ENCODE measurements at regions not wholly inside any gene's neighbourhood (a gene's known extent, or its start where the extent isn't known, plus 50 kb on each side); places are given as distances from the start of the nearest gene placed in this dataset.

DNA sequence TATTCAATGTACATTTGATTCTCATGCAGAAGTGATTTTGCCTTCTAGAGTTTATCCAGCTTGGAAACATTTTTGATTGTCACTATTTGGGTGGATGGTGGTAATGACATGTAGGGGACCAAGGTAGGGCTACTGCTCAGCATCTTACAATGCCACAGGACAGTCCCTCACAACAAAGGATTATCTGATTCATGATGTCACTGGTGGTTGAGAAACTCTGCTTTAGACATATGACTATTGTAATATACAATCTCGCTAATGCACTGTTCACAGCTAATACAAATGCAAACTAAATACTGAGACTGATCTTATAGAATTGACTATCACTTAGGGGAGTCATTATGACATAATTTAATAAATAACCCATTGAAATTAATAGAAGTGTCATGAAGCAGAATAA, 60.4 kb upstream of the BTG1 start:
- H3K4me3 ChIP-seq (ENCODE audit: low read depth, low read length) = no peak overlapping the region
- no peak for DNase-seq (ENCODE audit: low read depth)

DNA sequence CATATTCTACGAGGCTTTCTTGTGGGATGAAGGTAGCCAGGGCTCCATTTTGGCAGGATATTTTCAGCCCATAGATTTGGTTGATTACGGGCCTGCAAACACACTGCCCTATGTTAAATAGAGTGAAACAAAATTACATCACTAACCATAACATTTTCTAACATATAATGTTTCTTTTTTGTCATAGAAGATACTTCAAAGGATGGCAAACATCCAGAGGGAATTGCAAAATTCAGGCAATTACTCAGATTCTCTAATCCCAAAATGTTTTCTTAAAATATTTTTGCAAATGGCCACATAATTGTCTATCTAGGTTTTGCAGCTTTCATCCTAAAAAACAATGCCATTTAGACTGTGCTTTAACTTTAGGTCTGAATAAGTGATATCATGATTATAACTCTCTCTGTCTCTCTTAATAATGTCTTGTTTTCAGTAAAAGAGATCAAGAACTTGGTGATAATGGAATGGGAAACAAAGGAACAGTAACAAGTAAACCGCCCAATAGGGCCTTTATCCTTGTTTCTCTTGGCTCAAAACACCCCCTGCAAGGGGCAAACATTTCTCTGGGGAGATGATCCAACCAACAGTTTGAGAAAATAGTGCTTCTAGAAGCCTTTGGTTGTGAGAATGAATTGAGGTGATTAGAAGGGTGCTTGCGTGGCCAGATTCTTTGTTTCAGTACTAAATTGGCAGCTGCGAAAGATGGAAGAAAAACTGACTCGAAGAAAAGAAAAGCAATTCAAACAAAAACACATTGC, 54.4 kb upstream of the BTG1 start:
- DNase-seq (ENCODE audit: low read depth) = peak; percentile 67
- H3K4me3 ChIP-seq (ENCODE audit: low read depth, low read length) = no peak overlapping the region

DNA sequence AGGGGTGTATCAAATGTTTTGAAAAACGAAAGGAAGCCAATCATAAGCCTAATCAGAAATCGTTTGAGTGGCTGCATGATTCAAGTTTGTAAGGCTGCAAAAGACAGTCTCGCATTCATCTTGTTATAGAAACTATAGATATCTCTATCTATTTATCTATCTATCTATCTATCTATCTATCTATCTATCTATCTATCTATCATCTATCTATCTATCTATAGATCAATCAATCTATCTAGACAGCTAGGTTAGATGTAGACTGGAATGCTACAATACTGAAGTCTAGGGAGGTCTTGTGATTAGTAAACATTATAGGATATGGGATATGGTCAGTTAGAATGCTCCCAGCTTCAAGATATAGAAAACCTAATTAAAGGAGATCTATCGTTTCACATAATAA, 52.2 kb upstream of the BTG1 start:
- no peak overlapping the region for H3K4me3 ChIP-seq (ENCODE audit: low read depth, low read length)
- no peak for DNase-seq (ENCODE audit: low read depth)

DNA sequence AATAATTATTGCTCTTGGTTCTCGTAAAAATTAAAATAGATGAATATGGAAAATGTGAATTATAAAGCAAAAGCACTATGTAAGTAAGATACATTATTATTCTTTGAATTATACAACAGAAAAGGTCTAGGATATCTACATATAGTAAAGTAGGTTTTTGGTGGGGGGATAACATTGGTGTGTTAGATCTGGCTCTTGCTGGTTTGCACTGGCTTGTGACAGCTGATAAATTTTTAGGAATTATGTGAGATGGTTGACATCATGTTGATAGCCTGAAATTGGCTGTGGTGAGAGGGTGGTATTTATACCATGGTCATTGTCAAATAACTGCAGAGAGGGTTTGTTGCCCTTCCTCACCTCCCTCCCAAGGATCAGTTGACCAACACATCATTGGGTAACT, 50.7 kb upstream of the BTG1 start:
- DNase-seq (ENCODE audit: low read depth) = no peak
- H3K4me3 ChIP-seq (ENCODE audit: low read depth, low read length) = no peak overlapping the region
